ENCODE measurements at regions not wholly inside any gene's neighbourhood (a gene's known extent, or its start where the extent isn't known, plus 50 kb on each side); places are given as distances from the start of the nearest gene placed in this dataset.

GRCh38 chr19:30237140-30237539 is 135.0 kb upstream of the ZNF536 start:
- no peak for TF ChIP-seq CTCF (IDR thresholded peaks at IDR 0.05; ENCODE audit: control insufficient read depth, insufficient read depth, low read depth, low read length, missing control alignments)
- no peak for DNase-seq (ENCODE audit: low read depth)
- no peak overlapping the region for H3K4me3 ChIP-seq (ENCODE audit: control insufficient read depth, low read depth, low read length)

DNA sequence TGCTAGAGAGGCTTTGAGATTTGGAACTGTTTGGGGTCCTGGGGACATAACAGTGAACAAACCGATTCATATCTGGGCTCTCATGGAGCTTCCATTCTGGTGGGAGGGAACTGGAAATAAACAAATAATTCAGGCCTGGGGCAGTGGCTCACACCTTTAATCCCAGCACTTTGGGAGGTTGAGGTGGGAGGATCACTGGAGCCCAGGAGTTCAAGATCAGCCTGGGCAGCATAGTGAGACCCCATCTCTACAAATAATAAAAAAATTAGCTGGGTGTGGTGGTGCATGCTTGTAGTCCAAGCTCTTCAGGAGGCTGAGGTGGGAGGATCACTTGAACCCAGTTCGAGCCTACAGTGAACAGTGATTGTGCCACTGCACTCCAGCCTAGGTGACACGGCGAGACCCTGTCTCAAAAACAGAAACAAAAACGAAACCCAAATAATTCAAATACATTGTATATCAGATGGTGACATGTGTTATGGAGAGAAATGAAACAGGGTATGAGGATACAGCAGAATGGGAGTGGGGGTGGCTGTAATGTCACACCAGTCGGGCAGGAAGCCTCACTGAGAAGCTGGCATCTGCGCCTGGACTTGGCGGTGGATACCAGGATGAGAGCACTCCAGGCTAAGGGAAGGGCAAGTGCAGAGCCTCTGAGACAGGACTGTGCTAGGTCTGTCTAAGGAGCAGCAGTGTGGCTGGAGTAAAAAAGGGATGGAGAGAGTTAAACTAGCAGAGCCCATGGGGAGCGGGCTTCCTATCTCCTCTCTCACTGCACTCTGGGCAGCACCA is 131.1 kb upstream of the ZNF536 start:
- DNase-seq (ENCODE audit: low read depth): no peak
- no peak overlapping the region for H3K4me3 ChIP-seq (ENCODE audit: control insufficient read depth, low read depth, low read length)
- TF ChIP-seq CTCF (IDR thresholded peaks at IDR 0.05; ENCODE audit: control insufficient read depth, insufficient read depth, low read depth, low read length, missing control alignments): no peak

DNA sequence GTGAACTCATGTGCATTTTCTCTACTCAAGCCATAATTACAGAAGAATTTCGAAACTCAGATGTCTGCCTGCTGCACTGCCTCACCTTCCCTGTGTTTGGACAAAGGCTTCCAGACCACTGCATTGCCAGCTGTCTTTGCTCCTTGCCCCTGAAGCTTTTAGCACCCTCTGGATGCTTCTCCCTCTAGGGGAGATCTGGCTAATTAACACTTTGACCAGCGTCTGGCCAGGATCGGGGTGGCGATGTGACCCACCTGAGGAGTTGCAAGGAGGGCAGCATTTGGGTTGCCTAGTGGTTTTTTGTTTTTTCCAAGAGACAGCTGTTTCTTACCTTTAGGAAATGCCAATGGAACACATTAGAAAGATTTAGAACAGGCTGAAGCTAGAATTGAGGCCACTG is 127.7 kb upstream of the ZNF536 start:
- TF ChIP-seq CTCF (IDR thresholded peaks at IDR 0.05; ENCODE audit: control insufficient read depth, insufficient read depth, low read depth, low read length, missing control alignments): no peak
- no peak for DNase-seq (ENCODE audit: low read depth)
- no peak overlapping the region for H3K4me3 ChIP-seq (ENCODE audit: control insufficient read depth, low read depth, low read length)

DNA sequence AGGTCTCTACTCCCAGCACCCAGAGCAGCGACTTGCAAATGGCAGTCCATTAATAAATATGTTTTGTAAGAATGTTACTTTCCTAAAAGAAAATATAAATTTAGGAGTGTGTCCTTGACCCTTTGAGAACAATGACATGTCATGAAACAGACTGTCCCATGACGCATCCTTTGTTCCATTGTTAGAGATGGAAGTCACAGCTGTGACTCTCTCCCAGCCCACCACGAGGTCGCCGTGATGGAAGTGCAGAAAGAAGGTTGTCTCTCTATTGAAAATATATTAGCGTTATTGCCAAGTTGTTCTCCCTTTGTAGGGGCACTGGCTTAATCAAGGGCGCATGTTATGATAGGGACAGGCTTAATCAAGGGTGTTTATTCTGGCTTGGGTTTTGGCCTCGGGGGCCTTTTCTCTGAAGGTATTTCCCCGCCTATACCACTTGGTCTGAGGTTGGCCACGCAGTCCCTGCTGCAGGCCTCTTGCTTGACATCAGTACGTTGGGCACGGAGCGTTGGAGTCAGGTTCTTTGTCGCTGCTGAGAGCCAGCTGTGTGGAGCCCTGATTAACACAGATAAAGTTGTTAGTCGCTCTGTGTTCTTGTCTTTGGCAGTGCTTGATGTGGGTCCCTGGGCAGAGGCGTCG is 126.7 kb upstream of the ZNF536 start:
- no peak for DNase-seq (ENCODE audit: low read depth)
- no peak for TF ChIP-seq CTCF (IDR thresholded peaks at IDR 0.05; ENCODE audit: control insufficient read depth, insufficient read depth, low read depth, low read length, missing control alignments)
- no peak overlapping the region for H3K4me3 ChIP-seq (ENCODE audit: control insufficient read depth, low read depth, low read length)

GRCh38 chr19:30249911-30250310 is 122.3 kb upstream of the ZNF536 start:
- no peak for TF ChIP-seq CTCF (IDR thresholded peaks at IDR 0.05; ENCODE audit: control insufficient read depth, insufficient read depth, low read depth, low read length, missing control alignments)
- no peak overlapping the region for H3K4me3 ChIP-seq (ENCODE audit: control insufficient read depth, low read depth, low read length)
- no peak for DNase-seq (ENCODE audit: low read depth)

GRCh38 chr19:30252214-30252613 is 120.0 kb upstream of the ZNF536 start:
- TF ChIP-seq CTCF (IDR thresholded peaks at IDR 0.05; ENCODE audit: control insufficient read depth, insufficient read depth, low read depth, low read length, missing control alignments): no peak
- DNase-seq (ENCODE audit: low read depth): no peak
- no peak overlapping the region for H3K4me3 ChIP-seq (ENCODE audit: control insufficient read depth, low read depth, low read length)
